ENCODE measurements at regions not wholly inside any gene's neighbourhood (a gene's known extent, or its start where the extent isn't known, plus 50 kb on each side); places are given as distances from the start of the nearest gene placed in this dataset.
A peak's percentile ranks its signal among the peaks of the same experiment; 100 is the strongest.

- Histone ChIP-seq H3K27ac (ENCODE audit: insufficient read depth, low read length) (no peak overlapping the region), H3K4me2 (ENCODE audit: extremely low read depth, insufficient read depth, low read length) (no peak overlapping the region), H2AFZ (ENCODE audit: low read length) (no peak overlapping the region), H3K27me3 (ENCODE audit: control insufficient read depth, insufficient read depth, low read length) (no peaks in the 10 kb centered on the region), H3K9ac (ENCODE audit: insufficient read depth, low read length) (no peak overlapping the region), H3K4me1 (ENCODE audit: control insufficient read depth, extremely low read depth, insufficient read depth, low read length) (no peaks in the 10 kb centered on the region), H3K36me3 (ENCODE audit: control insufficient read depth, insufficient read depth, low read length) (no peaks in the 10 kb centered on the region), H4K20me1 (ENCODE audit: control insufficient read depth, extremely low read depth, insufficient read depth, low read length) (no peaks in the 10 kb centered on the region), H3K4me3 (replicated peaks in 1 of 4; ENCODE audit: control extremely low read depth in 1 of 4, insufficient read depth in 1 of 4, low read depth in 3 of 4, low read length in 4 of 4) (no peak overlapping the region), H3K79me2 (ENCODE audit: control insufficient read depth, insufficient read depth, low read length) (no peaks in the 10 kb centered on the region), H3K9me3 (ENCODE audit: control insufficient read depth, insufficient read depth, low read depth, low read length) (no peaks in the 10 kb centered on the region)
- peak in 1 of 2 donors; percentile 20 for DNase-seq (ENCODE audit: low read depth in 2 of 2)
- no peak for TF ChIP-seq CTCF (conservative IDR thresholded peaks at IDR 0.05 in 1 of 2, IDR thresholded peaks at IDR 0.05 in 1 of 2; ENCODE audit: low read depth in 1 of 2, low read length in 2 of 2)
- TF ChIP-seq EZH2 (IDR thresholded peaks at IDR 0.05; ENCODE audit: low read length, missing control alignments): no peak
These were observed 419.0 kb upstream of the CCDC196 start for GRCh38 chr14:66066981-66067776.

GRCh38 chr14:66069036-66069435, 417.1 kb upstream of the CCDC196 start:
- TF ChIP-seq EZH2 (IDR thresholded peaks at IDR 0.05; ENCODE audit: low read length, missing control alignments): no peak
- no peak for TF ChIP-seq CTCF (conservative IDR thresholded peaks at IDR 0.05 in 1 of 2, IDR thresholded peaks at IDR 0.05 in 1 of 2; ENCODE audit: low read depth in 1 of 2, low read length in 2 of 2)
- Histone ChIP-seq H4K20me1 (ENCODE audit: control insufficient read depth, extremely low read depth, insufficient read depth, low read length) (no peaks in the 10 kb centered on the region), H3K4me1 (ENCODE audit: control insufficient read depth, extremely low read depth, insufficient read depth, low read length) (no peaks in the 10 kb centered on the region), H3K9me3 (ENCODE audit: control insufficient read depth, insufficient read depth, low read depth, low read length) (no peaks in the 10 kb centered on the region), H3K4me2 (ENCODE audit: extremely low read depth, insufficient read depth, low read length) (no peak overlapping the region), H3K36me3 (ENCODE audit: control insufficient read depth, insufficient read depth, low read length) (no peaks in the 10 kb centered on the region), H3K4me3 (replicated peaks in 1 of 4; ENCODE audit: control extremely low read depth in 1 of 4, insufficient read depth in 1 of 4, low read depth in 3 of 4, low read length in 4 of 4) (no peak overlapping the region), H3K79me2 (ENCODE audit: control insufficient read depth, insufficient read depth, low read length) (no peaks in the 10 kb centered on the region), H3K27ac (ENCODE audit: insufficient read depth, low read length) (no peak overlapping the region), H2AFZ (ENCODE audit: low read length) (no peak overlapping the region), H3K9ac (ENCODE audit: insufficient read depth, low read length) (no peak overlapping the region), H3K27me3 (ENCODE audit: control insufficient read depth, insufficient read depth, low read length) (no peaks in the 10 kb centered on the region)
- no peak for DNase-seq (ENCODE audit: low read depth in 2 of 2)

GRCh38 chr14:66069830-66070541, 416.2 kb upstream of the CCDC196 start:
- Histone ChIP-seq H3K79me2 (ENCODE audit: control insufficient read depth, insufficient read depth, low read length) (no peaks in the 10 kb centered on the region), H3K9ac (ENCODE audit: insufficient read depth, low read length) (no peak overlapping the region), H3K4me2 (ENCODE audit: extremely low read depth, insufficient read depth, low read length) (no peak overlapping the region), H3K4me3 (replicated peaks in 1 of 4; ENCODE audit: control extremely low read depth in 1 of 4, insufficient read depth in 1 of 4, low read depth in 3 of 4, low read length in 4 of 4) (no peak overlapping the region), H3K4me1 (ENCODE audit: control insufficient read depth, extremely low read depth, insufficient read depth, low read length) (no peaks in the 10 kb centered on the region), H3K27me3 (ENCODE audit: control insufficient read depth, insufficient read depth, low read length) (no peaks in the 10 kb centered on the region), H3K27ac (ENCODE audit: insufficient read depth, low read length) (no peak overlapping the region), H4K20me1 (ENCODE audit: control insufficient read depth, extremely low read depth, insufficient read depth, low read length) (no peaks in the 10 kb centered on the region), H3K36me3 (ENCODE audit: control insufficient read depth, insufficient read depth, low read length) (no peaks in the 10 kb centered on the region), H3K9me3 (ENCODE audit: control insufficient read depth, insufficient read depth, low read depth, low read length) (no peaks in the 10 kb centered on the region), H2AFZ (ENCODE audit: low read length) (no peak overlapping the region)
- TF ChIP-seq CTCF (conservative IDR thresholded peaks at IDR 0.05 in 1 of 2, IDR thresholded peaks at IDR 0.05 in 1 of 2; ENCODE audit: low read depth in 1 of 2, low read length in 2 of 2) (no peak), EZH2 (IDR thresholded peaks at IDR 0.05; ENCODE audit: low read length, missing control alignments) (no peak)
- peak in 1 of 2 donors; percentile 61 for DNase-seq (ENCODE audit: low read depth in 2 of 2)

All from fibroblast of lung (primary cell).